Hematopoietic multipotent progenitor cell treated with erythropoietin and hydrocortisone succinate and interleukin-3 and kit ligand, for 15 days (in vitro differentiated cells): ENCODE measurements at regions not wholly inside any gene's neighbourhood (a gene's known extent, or its start where the extent isn't known, plus 50 kb on each side); places are given as distances from the start of the nearest gene placed in this dataset.
"Not testable (repeated sequence)": the region's sequence is repeated elsewhere in the genome, so short reads cannot be mapped to it uniquely, and the experiment has no call there.

Experiments used
- DNase-seq: peaks from one replicate; pipeline ENCODE4 v3.0.0-alpha.2; 2015; ENCODE audit warnings: low spot score

GRCh38 chr6:106849120-106849519 is 125.4 kb downstream of the CD24 start:
- no peak for DNase-seq

- no peak for DNase-seq
Observed at GRCh38 chr6:106847116-106847515, 127.4 kb downstream of the CD24 start.

DNA sequence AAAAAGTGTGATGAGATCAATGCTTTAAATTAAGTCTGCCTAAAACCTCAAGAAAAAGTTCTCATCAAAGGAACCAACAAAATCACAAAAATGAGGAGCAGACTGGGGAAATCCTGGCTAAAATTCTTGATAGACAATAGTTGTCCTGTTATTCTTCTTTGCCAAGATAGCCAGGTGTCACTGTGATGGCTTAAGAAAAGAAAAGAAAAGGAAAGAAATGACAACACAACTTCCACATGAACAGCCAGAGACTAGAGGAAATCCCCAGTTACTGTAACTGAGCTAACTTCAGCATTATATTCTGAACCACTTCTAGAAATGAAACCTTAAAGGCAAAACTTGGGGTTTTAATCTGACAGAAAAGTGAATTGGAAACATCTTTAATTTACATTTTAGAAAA is 129.6 kb downstream of the CD24 start:
- no peak for DNase-seq

- DNase-seq, result no peak
Observed at GRCh38 chr6:106832766-106833510, 141.6 kb downstream of the CD24 start.

DNA sequence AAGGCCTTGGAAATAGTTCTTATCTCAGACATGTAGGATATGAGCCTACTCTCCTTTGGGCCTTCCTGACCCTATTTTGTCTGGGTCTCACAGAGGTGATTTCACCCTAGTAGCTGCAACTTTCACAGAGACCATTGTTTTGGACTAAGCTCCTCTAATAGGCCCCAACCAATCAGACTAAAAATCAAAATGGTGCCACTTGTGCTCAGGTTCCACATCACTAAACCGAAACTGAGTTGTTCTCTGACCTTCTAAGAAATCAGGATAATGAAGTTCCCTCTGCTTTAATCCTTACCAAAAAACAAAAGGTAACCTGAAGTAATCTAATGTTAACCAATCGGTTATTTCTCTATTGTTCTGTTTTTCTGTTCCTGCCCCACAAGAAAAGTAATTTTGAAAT is 143.6 kb downstream of the CD24 start:
- DNase-seq, result no peak

- DNase-seq, result no peak
Observed at GRCh38 chr6:106829451-106829850, 145.1 kb downstream of the CD24 start.

DNA sequence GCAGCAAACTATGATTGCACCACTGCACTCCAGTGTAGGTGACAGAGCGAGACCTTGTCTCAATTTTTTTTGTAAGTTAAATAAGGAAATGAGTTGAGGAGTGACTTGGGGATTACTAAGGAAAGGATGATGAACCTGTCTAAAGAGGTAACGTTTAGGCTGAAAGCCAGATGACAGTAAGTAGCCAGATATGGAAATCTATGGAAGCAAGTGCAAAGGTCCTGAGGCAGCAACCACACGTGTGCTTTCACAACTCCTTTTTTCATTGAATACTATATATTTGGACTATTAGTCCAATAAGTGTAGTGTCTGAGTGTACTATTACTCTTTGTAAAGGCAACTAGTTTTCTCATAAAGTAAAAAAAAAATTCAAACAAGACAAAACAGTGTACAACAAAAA is 147.4 kb downstream of the CD24 start:
- DNase-seq, result no peak

- no peak for DNase-seq
Observed at GRCh38 chr6:106825156-106825555, 149.4 kb downstream of the CD24 start.

- no peak for DNase-seq
Observed at GRCh38 chr6:106823732-106824351, 150.7 kb downstream of the CD24 start.

GRCh38 chr6:106823058-106823457 is 151.5 kb downstream of the CD24 start:
- no peak for DNase-seq

DNA sequence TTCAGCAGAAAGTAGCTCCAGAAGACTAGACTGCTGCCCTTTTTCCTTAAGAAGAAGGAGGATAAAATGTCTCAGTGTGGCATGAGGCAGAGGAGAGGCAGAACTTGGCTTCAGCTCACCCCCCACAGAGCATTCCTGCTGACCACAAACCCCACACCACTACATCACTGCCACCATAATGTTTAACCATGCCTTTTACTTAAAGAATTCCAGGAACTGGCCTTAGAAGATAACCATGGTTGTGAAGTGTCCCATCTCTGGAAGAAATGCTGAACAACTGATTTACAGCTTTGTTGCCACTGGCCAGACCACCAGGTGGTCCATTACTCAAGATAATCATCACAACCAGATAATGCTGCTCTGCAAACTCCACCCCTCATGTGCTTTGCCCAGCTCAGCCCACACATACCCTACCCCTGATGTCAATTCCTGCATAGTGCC is 154.1 kb downstream of the CD24 start:
- no peak for DNase-seq

DNA sequence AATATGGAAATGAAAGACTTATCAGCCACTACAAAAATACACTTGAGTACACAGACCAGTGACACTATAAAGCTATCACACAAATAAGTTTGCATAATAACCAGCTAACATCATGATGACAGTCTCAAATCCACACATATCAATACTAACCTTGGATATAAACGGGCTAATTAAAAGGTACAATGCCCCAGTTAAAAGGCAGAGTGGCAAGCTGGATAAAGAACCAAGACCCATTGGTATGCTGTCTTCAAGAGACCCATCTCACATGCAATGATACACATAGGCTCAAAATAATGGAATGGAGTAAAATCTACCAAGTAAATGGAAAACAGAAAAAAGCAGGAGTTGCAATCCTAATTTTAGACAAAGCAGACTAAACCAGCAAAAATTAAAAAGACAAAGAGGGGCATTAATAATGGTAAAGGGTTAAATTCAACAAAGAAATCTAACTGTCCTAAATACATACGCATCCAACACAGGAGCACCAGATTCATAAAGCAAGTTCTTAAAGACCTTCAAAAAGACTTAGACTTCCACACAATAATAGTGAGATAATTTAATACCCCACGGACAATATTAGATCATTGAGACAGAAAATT is 163.3 kb downstream of the CD24 start:
- no peak for DNase-seq

GRCh38 chr6:106808758-106809157 is 165.8 kb downstream of the CD24 start:
- DNase-seq, result no peak

DNA sequence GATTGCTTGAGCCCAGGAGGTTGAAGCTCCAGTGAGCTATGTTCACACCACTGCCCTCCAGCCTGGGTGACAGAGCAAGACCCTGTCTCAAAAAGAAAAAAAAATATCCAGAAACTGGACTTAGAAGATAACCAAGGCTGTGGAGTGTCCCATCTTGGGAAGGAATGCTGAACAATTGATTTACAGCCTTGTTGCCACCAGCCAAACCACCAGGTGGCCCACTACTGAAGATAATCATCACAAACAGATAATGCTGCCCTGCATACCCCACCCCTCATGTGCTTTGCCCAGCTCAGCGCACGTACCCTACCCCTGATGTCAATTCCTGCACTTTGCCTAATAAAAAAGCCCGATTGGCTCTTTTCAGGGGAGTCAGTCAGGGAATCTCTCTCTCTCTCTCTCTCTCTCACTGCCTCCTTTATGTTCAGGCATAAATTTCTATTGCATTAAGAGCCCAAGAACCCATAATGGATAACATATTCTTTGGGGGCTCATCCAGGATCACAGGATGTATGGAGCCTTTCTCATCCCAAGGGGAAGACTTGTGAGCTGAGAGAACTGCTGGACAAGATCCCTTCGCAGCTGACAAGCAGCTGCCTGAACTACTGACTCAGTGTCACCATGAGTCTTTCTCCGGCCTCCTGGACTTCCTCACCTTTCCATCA is 166.4 kb downstream of the CD24 start:
- DNase-seq, result no peak

DNA sequence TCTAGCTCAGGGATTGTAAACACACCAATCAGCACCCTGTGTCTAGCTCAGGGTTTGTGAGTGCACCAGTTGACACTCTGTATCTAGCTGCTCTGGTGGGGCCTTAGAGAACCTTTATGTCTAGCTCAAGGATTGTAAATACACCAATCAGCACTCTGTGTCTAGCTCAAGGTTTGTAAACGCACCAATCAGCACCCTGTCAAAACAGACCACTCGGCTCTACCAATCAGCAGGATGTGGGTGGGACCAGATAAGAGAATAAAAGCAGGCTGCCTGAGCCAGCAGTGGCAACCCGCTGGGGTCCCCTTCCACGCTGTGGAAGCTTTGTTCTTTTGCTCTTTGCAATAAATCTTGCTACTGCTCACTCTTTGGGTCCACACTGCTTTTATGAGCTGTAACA is 168.3 kb downstream of the CD24 start:
- DNase-seq, result not testable (repeated sequence)

DNA sequence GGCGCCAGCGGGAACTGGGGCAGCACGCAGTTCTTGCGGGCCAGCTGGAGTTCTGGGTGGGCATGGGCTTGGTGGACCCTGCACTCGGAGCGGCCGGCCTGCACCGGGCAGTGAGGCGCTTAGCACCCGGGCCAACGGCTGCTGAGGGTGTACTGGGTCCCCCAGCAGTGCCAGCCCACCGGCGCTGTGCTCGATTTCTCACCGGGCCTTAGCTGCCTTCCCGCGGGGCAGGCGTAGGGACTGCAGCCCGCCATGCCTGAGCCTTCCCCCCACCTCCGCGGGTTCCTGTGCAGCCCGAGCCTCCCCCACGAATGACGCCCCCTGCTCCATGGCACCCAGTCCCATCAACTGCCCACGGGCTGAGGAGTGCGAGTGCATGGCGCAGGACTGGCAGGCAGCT is 168.8 kb downstream of the CD24 start:
- no peak for DNase-seq

GRCh38 chr6:106804346-106805335 is 169.9 kb downstream of the CD24 start:
- no peak for DNase-seq

- DNase-seq, result no peak
Observed at GRCh38 chr6:106803188-106803587, 171.3 kb downstream of the CD24 start.

GRCh38 chr6:106802139-106802538 is 172.4 kb downstream of the CD24 start:
- DNase-seq, result no peak

GRCh38 chr6:106801256-106801655 is 171.9 kb downstream of the QRSL1 start:
- no peak for DNase-seq

DNA sequence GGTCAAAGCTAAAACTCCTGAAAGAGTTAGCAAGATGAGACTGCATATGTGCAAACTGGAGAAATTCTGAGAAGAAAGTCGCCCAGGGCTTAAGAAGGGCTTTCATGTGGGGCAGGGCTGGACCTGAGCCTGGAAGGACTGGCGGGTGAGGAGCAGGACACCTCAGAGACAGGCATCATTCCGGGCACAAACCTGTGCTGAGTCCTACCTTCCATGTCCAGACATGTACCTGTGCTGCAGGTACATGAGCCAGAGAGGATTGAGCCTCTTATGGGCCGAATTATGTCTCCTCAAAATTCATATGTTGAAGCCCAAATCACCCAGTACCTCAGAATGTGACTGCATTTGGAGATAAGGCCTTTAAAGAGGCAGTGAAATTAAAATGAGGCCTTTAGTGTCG is 171.0 kb downstream of the QRSL1 start:
- no peak for DNase-seq
